H9 (cell line): ENCODE measurements at regions not wholly inside any gene's neighbourhood (a gene's known extent, or its start where the extent isn't known, plus 50 kb on each side); places are given as distances from the start of the nearest gene placed in this dataset.

Experiments used
- DNase-seq: peaks from one replicate; pipeline ENCODE4 v3.0.0-alpha.2; 2017
- H2AFZ ChIP-seq: one replicate; pipeline ENCODE4 v1.6.1; 2013; ENCODE audit warnings: mild to moderate bottlenecking, low read length, control low read depth, moderate library complexity
- H2AK5ac ChIP-seq: 2 replicates; pipeline ENCODE4 v1.6.1; 2013; ENCODE audit warnings: low read length, control low read depth, mixed read lengths; ENCODE audit not compliant: insufficient read length
- H2BK120ac ChIP-seq: one replicate; pipeline ENCODE4 v1.6.1; 2013; ENCODE audit warnings: low read depth, mild to moderate bottlenecking, low read length, control low read depth, inconsistent platforms; ENCODE audit not compliant: poor library complexity, severe bottlenecking
- H2BK12ac ChIP-seq: 2 replicates; pipeline ENCODE4 v1.6.1; 2013; ENCODE audit warnings: low read length, control low read depth, mixed read lengths, low read depth; ENCODE audit not compliant: insufficient read length
- H2BK15ac ChIP-seq: 2 replicates; pipeline ENCODE4 v1.6.1; 2013; ENCODE audit warnings: low read depth, low read length, control low read depth
- H2BK20ac ChIP-seq: one replicate; pipeline ENCODE4 v1.6.1; 2013; ENCODE audit warnings: low read depth, mild to moderate bottlenecking, low read length, control low read depth, inconsistent platforms; ENCODE audit not compliant: poor library complexity, severe bottlenecking
- H2BK5ac ChIP-seq: 2 replicates; pipeline ENCODE4 v1.6.1; 2013; ENCODE audit warnings: low read length, control low read depth, mixed read lengths; ENCODE audit not compliant: insufficient read length
- H3K14ac ChIP-seq: 2 replicates; pipeline ENCODE4 v1.6.1; 2013; ENCODE audit warnings: low read length, control low read depth; ENCODE audit not compliant: insufficient read depth
- H3K18ac ChIP-seq: 2 replicates; pipeline ENCODE4 v1.6.1; 2013; ENCODE audit warnings: low read depth, mild to moderate bottlenecking, mixed read lengths, low read length, control low read depth; ENCODE audit not compliant: insufficient read length
- H3K23ac ChIP-seq: 2 replicates; pipeline ENCODE4 v1.6.1; 2013; ENCODE audit warnings: low read length, control low read depth, mixed read lengths, low read depth; ENCODE audit not compliant: insufficient read length
- H3K23me2 ChIP-seq: 2 replicates; pipeline ENCODE4 v1.6.1; 2013; ENCODE audit warnings: low read depth, mild to moderate bottlenecking, mixed read lengths, low read length, control low read depth; ENCODE audit not compliant: insufficient read length, poor library complexity, severe bottlenecking
- H3K27ac ChIP-seq: 2 replicates; pipeline ENCODE4 v1.5.1; 2013; ENCODE audit warnings: low read length, control low read depth, mixed read lengths, low read depth; ENCODE audit not compliant: insufficient read length
- H3K27me3 ChIP-seq: 2 replicates; pipeline ENCODE4 v1.6.1; 2013; ENCODE audit warnings: low read length, control low read depth, inconsistent platforms; ENCODE audit not compliant: insufficient read depth
- H3K4ac ChIP-seq: 2 replicates; pipeline ENCODE4 v1.6.1; 2013; ENCODE audit warnings: low read depth, mild to moderate bottlenecking, control low read depth, inconsistent platforms, low read length, moderate library complexity
- H3K4me1 ChIP-seq: 2 replicates; pipeline ENCODE4 v1.6.1; 2013; ENCODE audit warnings: low read length, control low read depth, inconsistent platforms; ENCODE audit not compliant: insufficient read depth
- H3K4me2 ChIP-seq: 2 replicates; pipeline ENCODE4 v1.6.1; 2013; ENCODE audit warnings: low read length, control low read depth, mixed read lengths; ENCODE audit not compliant: insufficient read length, insufficient read depth
- H3K56ac ChIP-seq: 2 replicates; pipeline ENCODE4 v1.6.1; 2013; ENCODE audit warnings: low read depth, mild to moderate bottlenecking, mixed read lengths, low read length, control low read depth; ENCODE audit not compliant: insufficient read length
- H3K79me1 ChIP-seq: 2 replicates; pipeline ENCODE4 v1.6.1; 2013; ENCODE audit warnings: low read depth, mild to moderate bottlenecking, moderate library complexity, low read length, control low read depth, inconsistent platforms; ENCODE audit not compliant: insufficient read depth, poor library complexity, severe bottlenecking
- H3K79me2 ChIP-seq: 2 replicates; pipeline ENCODE4 v1.6.1; 2013; ENCODE audit warnings: low read length, control low read depth, inconsistent platforms; ENCODE audit not compliant: insufficient read depth
- H3K9ac ChIP-seq: 2 replicates; pipeline ENCODE4 v1.6.1; 2013; ENCODE audit warnings: low read length, control low read depth, mixed read lengths; ENCODE audit not compliant: insufficient read length; ENCODE audit errors: extremely low read depth
- H3K9me3 ChIP-seq: one replicate; pipeline ENCODE4 v1.6.1; 2013; ENCODE audit warnings: low read depth, low read length, inconsistent platforms; ENCODE audit not compliant: control insufficient read depth
- H3T11ph ChIP-seq: one replicate; pipeline ENCODE4 v1.6.1; 2013; ENCODE audit warnings: mild to moderate bottlenecking, low read length, control low read depth, inconsistent platforms
- H4K20me1 ChIP-seq: one replicate; pipeline ENCODE4 v1.6.1; 2013; ENCODE audit not compliant: control insufficient read depth, insufficient read length, insufficient read depth
- H4K5ac ChIP-seq: 2 replicates; pipeline ENCODE4 v1.6.1; 2013; ENCODE audit warnings: low read depth, mild to moderate bottlenecking, mixed read lengths, low read length, control low read depth; ENCODE audit not compliant: insufficient read length
- H4K8ac ChIP-seq: replicated peaks from 2 replicates; pipeline ENCODE4 v1.6.1; 2013; ENCODE audit warnings: low read length, control low read depth, mixed read lengths, low read depth; ENCODE audit not compliant: insufficient read length
- H4K91ac ChIP-seq: 2 replicates; pipeline ENCODE4 v1.6.1; 2013; ENCODE audit warnings: low read depth, mild to moderate bottlenecking, moderate library complexity, mixed read lengths, low read length, control low read depth; ENCODE audit not compliant: insufficient read length
- H3K27ac Mint-ChIP-seq, 3 experiments: 2 replicates in 2 of 3; 3 replicates in 1 of 3; pipeline ENCODE4 v1.8.0; 2020 to 2021; ENCODE audit warnings: mixed read lengths in 3 of 3, mild to moderate bottlenecking in 1 of 3, moderate library complexity in 1 of 3
- H3K27me3 Mint-ChIP-seq: 2 replicates; pipeline ENCODE4 v1.8.0; 2021; ENCODE audit warnings: low read depth, mild to moderate bottlenecking, moderate library complexity, mixed read lengths
- H3K36me3 Mint-ChIP-seq, 3 experiments: 2 replicates in 2 of 3; 3 replicates in 1 of 3; pipeline ENCODE4 v1.8.0; 2020 to 2021; ENCODE audit warnings: low read depth in 3 of 3, mixed read lengths in 3 of 3; ENCODE audit not compliant: insufficient read depth in 1 of 3
- H3K4me1 Mint-ChIP-seq, 2 experiments: 2 replicates each; pipeline ENCODE4 v1.8.0; 2020; ENCODE audit warnings: mixed read lengths in 2 of 2
- H3K4me3 Mint-ChIP-seq, 2 experiments: 2 replicates in 1 of 2; 3 replicates in 1 of 2; pipeline ENCODE4 v1.8.0; 2020 to 2021; ENCODE audit warnings: mild to moderate bottlenecking in 2 of 2, mixed read lengths in 2 of 2, moderate library complexity in 1 of 2
- H3K9me3 Mint-ChIP-seq, 2 experiments: 2 replicates in 1 of 2; 3 replicates in 1 of 2; pipeline ENCODE4 v1.8.0; 2020; ENCODE audit warnings: mild to moderate bottlenecking in 2 of 2, mixed read lengths in 2 of 2, moderate library complexity in 1 of 2
- CTCF ChIP-seq: fragments of 200-600 bp; sonication (generic); conservative IDR thresholded peaks from 3 replicates; pipeline ENCODE4 v1.8.0; 2021; ENCODE audit warnings: antibody characterized with exemption, mild to moderate bottlenecking
- WGBS: extraction: QIAGEN DNeasy Blood & Tissue Kit; methylation state at CpG from one replicate; pipeline ENCODE4 v1.1.7; 2013; ENCODE audit warnings: missing lambda C conversion rate, low lambda C conversion rate, mixed read lengths; ENCODE audit not compliant: insufficient read length; ENCODE audit errors: extremely low coverage; 5-methylcytosine and 5-hydroxymethylcytosine counted together

GRCh38 chr2:162926501-162926900, 87.9 kb upstream of the KCNH7 start:
- H3K4me3 Mint-ChIP-seq = no peak overlapping the region
- no peak overlapping the region for H3K27ac ChIP-seq

More at GRCh38 chr2:162926501-162926900, 87.9 kb upstream of the KCNH7 start:
- no peaks in the 10 kb centered on the region for H3K9me3 ChIP-seq
- no peaks in the 10 kb centered on the region for H3K79me1 ChIP-seq
- no peak overlapping the region for H2AFZ ChIP-seq
- WGBS = no CpG with 5 or more reads among the region's 2 CpGs
- no peak overlapping the region for H2BK5ac ChIP-seq
- H3K36me3 Mint-ChIP-seq = no peaks in the 10 kb centered on the region
- TF ChIP-seq CTCF = no peak
- H2BK120ac ChIP-seq = no peak overlapping the region
- H3K56ac ChIP-seq = no peak overlapping the region
- no peaks in the 10 kb centered on the region for H3K9me3 Mint-ChIP-seq
- H2BK12ac ChIP-seq = no peak overlapping the region
- no peak overlapping the region for H3K27ac Mint-ChIP-seq
- H2AK5ac ChIP-seq = no peak overlapping the region
- no peak overlapping the region for H2BK15ac ChIP-seq
- H3K23me2 ChIP-seq = no peaks in the 10 kb centered on the region
- H3K4ac ChIP-seq = no peak overlapping the region
- H3K14ac ChIP-seq = no peak overlapping the region
- no peak overlapping the region for H4K8ac ChIP-seq
- H3T11ph ChIP-seq = no peak overlapping the region
- H3K4me2 ChIP-seq = no peak overlapping the region
- no peaks in the 10 kb centered on the region for H3K79me2 ChIP-seq
- no peak overlapping the region for H4K91ac ChIP-seq
- no peak for DNase-seq
- H3K27me3 Mint-ChIP-seq = no peaks in the 10 kb centered on the region
- no peak overlapping the region for H2BK20ac ChIP-seq
- no peaks in the 10 kb centered on the region for H4K20me1 ChIP-seq
- no peak overlapping the region for H3K18ac ChIP-seq
- no peak overlapping the region for H3K23ac ChIP-seq
- H3K4me1 ChIP-seq = no peaks in the 10 kb centered on the region
- no peaks in the 10 kb centered on the region for H3K4me1 Mint-ChIP-seq
- H3K9ac ChIP-seq = no peak overlapping the region
- no peak overlapping the region for H4K5ac ChIP-seq
- no peaks in the 10 kb centered on the region for H3K27me3 ChIP-seq
